DOHH2 (cell line): ENCODE measurements at regions not wholly inside any gene's neighbourhood (a gene's known extent, or its start where the extent isn't known, plus 50 kb on each side); places are given as distances from the start of the nearest gene placed in this dataset.

Experiments used
- CTCF ChIP-seq: fragments of 200-600 bp; sonication (generic); IDR thresholded peaks from one replicate; pipeline ENCODE4 v1.5.1; 2014; ENCODE audit warnings: antibody characterized with exemption, mild to moderate bottlenecking, low read depth, low read length; ENCODE audit not compliant: poor library complexity, severe bottlenecking
- EZH2phosphoT487 ChIP-seq: fragments of 200-600 bp; sonication (generic); IDR thresholded peaks from 2 replicates; pipeline ENCODE4 v1.6.1; 2017; ENCODE audit warnings: borderline replicate concordance, mild to moderate bottlenecking, antibody characterized with exemption, low read length, moderate library complexity, mixed read lengths

- no peak for TF ChIP-seq CTCF
- TF ChIP-seq EZH2phosphoT487 = no peak
These were observed 58.0 kb upstream of the ZFP42 start for GRCh38 chr4:187937557-187937956.
